ENCODE measurements at regions not wholly inside any gene's neighbourhood (a gene's known extent, or its start where the extent isn't known, plus 50 kb on each side); places are given as distances from the start of the nearest gene placed in this dataset.

- FAIRE-seq: no peak
- no peak for TF ChIP-seq POU2F2 (IDR thresholded peaks at IDR 0.05; ENCODE audit: low read depth, low read length)
- no peak for DNase-seq (ENCODE audit: insufficient read length, low spot score)
These were observed 804.2 kb downstream of the DHX35 start for GRCh38 chr20:39766333-39766732.

DNA sequence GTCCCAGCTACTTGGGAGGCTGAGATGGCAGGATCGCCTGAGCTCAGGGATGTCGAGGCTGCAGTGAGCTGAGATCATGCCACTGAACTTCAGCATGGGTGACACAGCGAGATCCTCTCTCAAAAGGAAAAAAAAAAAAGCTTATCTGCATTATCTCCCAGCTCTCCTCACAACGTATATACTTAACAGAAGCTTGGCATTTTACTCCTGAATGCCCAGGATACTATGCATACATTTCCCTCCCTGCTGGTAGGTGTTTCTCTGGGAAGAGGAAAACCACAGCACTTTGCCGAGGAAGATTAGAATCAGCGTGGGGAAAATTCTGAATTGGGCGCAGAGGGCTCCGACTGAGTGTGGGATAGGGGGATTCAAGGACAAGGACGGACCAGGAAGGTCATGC lies 800.6 kb downstream of the DHX35 start:
- no peak for DNase-seq (ENCODE audit: insufficient read length, low spot score)
- FAIRE-seq: no peak
- no peak for TF ChIP-seq TAF1 (IDR thresholded peaks at IDR 0.05; ENCODE audit: low read depth, low read length)
- no peak for TF ChIP-seq POU2F2 (IDR thresholded peaks at IDR 0.05; ENCODE audit: low read depth, low read length)
- TF ChIP-seq POLR2A (IDR thresholded peaks at IDR 0.05; ENCODE audit: low read depth, low read length): no peak
- TF ChIP-seq SPI1 (IDR thresholded peaks at IDR 0.05; ENCODE audit: low read depth, low read length): no peak
- no peak for TF ChIP-seq POLR2AphosphoS5 (IDR thresholded peaks at IDR 0.05; ENCODE audit: low read depth, low read length)
- TF ChIP-seq PAX5 (IDR thresholded peaks at IDR 0.05; ENCODE audit: insufficient read depth, low read length, severe bottlenecking): no peak

GRCh38 chr20:39758876-39759275 lies 796.7 kb downstream of the DHX35 start:
- no peak for FAIRE-seq
- TF ChIP-seq POLR2A (IDR thresholded peaks at IDR 0.05; ENCODE audit: low read depth, low read length) (no peak), TAF1 (IDR thresholded peaks at IDR 0.05; ENCODE audit: low read depth, low read length) (no peak), PAX5 (IDR thresholded peaks at IDR 0.05; ENCODE audit: insufficient read depth, low read length, severe bottlenecking) (no peak), POU2F2 (IDR thresholded peaks at IDR 0.05; ENCODE audit: low read depth, low read length) (no peak), POLR2AphosphoS5 (IDR thresholded peaks at IDR 0.05; ENCODE audit: low read depth, low read length) (no peak), SPI1 (IDR thresholded peaks at IDR 0.05; ENCODE audit: low read depth, low read length) (no peak)
- DNase-seq (ENCODE audit: insufficient read length, low spot score): no peak

DNA sequence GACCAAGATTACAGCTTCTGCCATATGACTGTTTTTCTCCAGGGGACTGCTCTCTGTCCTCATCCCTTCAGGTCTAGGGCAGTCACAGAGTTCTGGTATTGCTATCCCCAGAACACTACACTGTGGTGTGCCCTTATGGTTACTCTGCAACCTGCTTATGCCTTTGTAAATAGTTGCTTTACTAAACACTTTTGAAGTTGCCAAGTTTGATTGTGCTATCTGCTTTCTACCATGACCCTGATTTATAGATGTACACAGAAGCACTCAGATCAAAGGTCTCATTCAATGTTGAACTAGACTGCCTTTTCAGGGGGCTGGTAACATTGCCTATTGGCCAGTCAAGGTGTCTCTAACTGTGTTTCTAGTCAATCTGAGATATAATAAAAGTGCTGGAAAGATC lies 794.7 kb downstream of the DHX35 start:
- TF ChIP-seq SPI1 (IDR thresholded peaks at IDR 0.05; ENCODE audit: low read depth, low read length): no peak
- TF ChIP-seq POLR2AphosphoS5 (IDR thresholded peaks at IDR 0.05; ENCODE audit: low read depth, low read length): no peak
- no peak for TF ChIP-seq TAF1 (IDR thresholded peaks at IDR 0.05; ENCODE audit: low read depth, low read length)
- no peak for TF ChIP-seq PAX5 (IDR thresholded peaks at IDR 0.05; ENCODE audit: insufficient read depth, low read length, severe bottlenecking)
- no peak for TF ChIP-seq POU2F2 (IDR thresholded peaks at IDR 0.05; ENCODE audit: low read depth, low read length)
- TF ChIP-seq POLR2A (IDR thresholded peaks at IDR 0.05; ENCODE audit: low read depth, low read length): no peak
- FAIRE-seq (no peak), DNase-seq (ENCODE audit: insufficient read length, low spot score) (no peak)

DNA sequence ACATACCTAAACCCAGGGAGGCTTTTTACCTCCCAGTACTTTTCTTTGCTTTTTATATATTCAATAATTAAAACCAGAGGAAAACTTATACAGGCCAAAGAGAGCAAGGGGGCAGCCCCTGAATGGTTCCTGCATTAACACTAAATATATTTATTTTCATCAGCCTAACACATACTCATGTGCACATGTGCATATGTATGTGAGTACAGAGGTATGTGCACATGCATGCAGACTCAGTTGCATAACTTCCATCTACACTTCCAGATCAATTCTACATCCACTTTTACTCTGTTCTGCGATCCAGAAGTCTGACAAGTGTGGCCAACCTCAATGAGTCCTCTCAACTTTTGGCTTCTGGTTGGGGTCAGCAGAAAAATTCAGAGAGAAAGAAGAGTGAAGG lies 794.2 kb downstream of the DHX35 start:
- no peak for FAIRE-seq
- DNase-seq (ENCODE audit: insufficient read length, low spot score): no peak

GRCh38 chr20:39752262-39752876 lies 790.2 kb downstream of the DHX35 start:
- DNase-seq (ENCODE audit: insufficient read length, low spot score) (no peak), FAIRE-seq (no peak)
- TF ChIP-seq TAF1 (IDR thresholded peaks at IDR 0.05; ENCODE audit: low read depth, low read length) (no peak), POU2F2 (IDR thresholded peaks at IDR 0.05; ENCODE audit: low read depth, low read length) (no peak), POLR2AphosphoS5 (IDR thresholded peaks at IDR 0.05; ENCODE audit: low read depth, low read length) (no peak), POLR2A (IDR thresholded peaks at IDR 0.05; ENCODE audit: low read depth, low read length) (no peak), PAX5 (IDR thresholded peaks at IDR 0.05; ENCODE audit: insufficient read depth, low read length, severe bottlenecking) (no peak), SPI1 (IDR thresholded peaks at IDR 0.05; ENCODE audit: low read depth, low read length) (no peak)

More for the DNA sequence above, 794.2 kb downstream of the DHX35 start:
- no peak for TF ChIP-seq TAF1 (IDR thresholded peaks at IDR 0.05; ENCODE audit: low read depth, low read length)
- no peak for TF ChIP-seq SPI1 (IDR thresholded peaks at IDR 0.05; ENCODE audit: low read depth, low read length)
- TF ChIP-seq POU2F2 (IDR thresholded peaks at IDR 0.05; ENCODE audit: low read depth, low read length): no peak

GRCh38 chr20:39751557-39752137 lies 789.5 kb downstream of the DHX35 start:
- TF ChIP-seq SPI1 (IDR thresholded peaks at IDR 0.05; ENCODE audit: low read depth, low read length): no peak
- TF ChIP-seq TAF1 (IDR thresholded peaks at IDR 0.05; ENCODE audit: low read depth, low read length): no peak
- no peak for TF ChIP-seq POLR2A (IDR thresholded peaks at IDR 0.05; ENCODE audit: low read depth, low read length)
- no peak for TF ChIP-seq POLR2AphosphoS5 (IDR thresholded peaks at IDR 0.05; ENCODE audit: low read depth, low read length)
- TF ChIP-seq PAX5 (IDR thresholded peaks at IDR 0.05; ENCODE audit: insufficient read depth, low read length, severe bottlenecking): no peak
- TF ChIP-seq POU2F2 (IDR thresholded peaks at IDR 0.05; ENCODE audit: low read depth, low read length): no peak
- no peak for FAIRE-seq

GRCh38 chr20:39745380-39745779 lies 783.2 kb downstream of the DHX35 start:
- DNase-seq (ENCODE audit: insufficient read length, low spot score) (no peak), FAIRE-seq (no peak)
- TF ChIP-seq POLR2AphosphoS5 (IDR thresholded peaks at IDR 0.05; ENCODE audit: low read depth, low read length): no peak
- no peak for TF ChIP-seq TAF1 (IDR thresholded peaks at IDR 0.05; ENCODE audit: low read depth, low read length)
- no peak for TF ChIP-seq POLR2A (IDR thresholded peaks at IDR 0.05; ENCODE audit: low read depth, low read length)
- TF ChIP-seq POU2F2 (IDR thresholded peaks at IDR 0.05; ENCODE audit: low read depth, low read length): no peak

More at GRCh38 chr20:39751557-39752137, 789.5 kb downstream of the DHX35 start:
- DNase-seq (ENCODE audit: insufficient read length, low spot score): no peak

DNA sequence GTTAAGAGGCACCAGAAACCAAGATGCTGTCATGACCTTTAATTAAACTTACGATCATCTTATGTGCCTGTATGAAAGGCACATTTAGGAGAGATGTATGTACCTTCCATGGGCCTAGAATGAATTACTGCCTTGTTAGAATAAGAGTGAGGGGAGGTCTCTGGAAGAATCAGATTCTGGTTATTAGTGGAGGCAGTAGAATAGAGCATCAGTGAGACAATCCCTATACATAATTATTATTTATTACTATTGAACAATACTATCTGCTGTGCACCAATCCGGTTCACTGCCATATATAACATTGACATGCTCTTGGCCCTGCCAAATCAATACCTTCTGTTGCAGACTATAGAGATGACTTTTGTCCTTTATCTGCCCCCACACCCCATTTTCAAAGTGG lies 776.5 kb downstream of the DHX35 start:
- DNase-seq (ENCODE audit: insufficient read length, low spot score) (no peak), FAIRE-seq (no peak)
- TF ChIP-seq POU2F2 (IDR thresholded peaks at IDR 0.05; ENCODE audit: low read depth, low read length) (no peak), POLR2AphosphoS5 (IDR thresholded peaks at IDR 0.05; ENCODE audit: low read depth, low read length) (no peak), SPI1 (IDR thresholded peaks at IDR 0.05; ENCODE audit: low read depth, low read length) (no peak), PAX5 (IDR thresholded peaks at IDR 0.05; ENCODE audit: insufficient read depth, low read length, severe bottlenecking) (no peak), TAF1 (IDR thresholded peaks at IDR 0.05; ENCODE audit: low read depth, low read length) (no peak), POLR2A (IDR thresholded peaks at IDR 0.05; ENCODE audit: low read depth, low read length) (no peak)

Data from GM12891 (cell line).